SK-N-SH (cell line): ENCODE measurements at regions not wholly inside any gene's neighbourhood (a gene's known extent, or its start where the extent isn't known, plus 50 kb on each side); places are given as distances from the start of the nearest gene placed in this dataset.

Experiments
- CTCF ChIA-PET: fragments of 300-600, 350-600 bp; formaldehyde crosslinking; extraction: SDS; loops from one replicate; lab custom pipeline; 2021; lab: Yijun Ruan, JAX
- POLR2A ChIA-PET: fragments of 350-600 bp; sonication (Branson Sonifier 250); formaldehyde crosslinking; extraction: SDS; loops from one replicate; lab custom pipeline; 2020; ENCODE audit warnings: antibody characterized with exemption, inconsistent platforms; lab: Yijun Ruan, JAX
- DNase-seq: peaks from one replicate; pipeline ENCODE4 v3.0.0; 2012
- H2AFZ ChIP-seq: fragments of 200-600 bp; sonication (generic); 2 replicates; pipeline ENCODE4 v1.8.1; 2016; ENCODE audit warnings: antibody characterized with exemption, mild to moderate bottlenecking, low read depth
- H3F3A ChIP-seq: fragments of 200-600 bp; sonication (generic); replicated peaks from 2 replicates; pipeline ENCODE3; 2016; ENCODE audit warnings: antibody characterized with exemption, mild to moderate bottlenecking; ENCODE audit not compliant: insufficient read depth
- H3K27ac ChIP-seq, 2 experiments: fragments of 200-500 bp in 1 of 2; fragments of 200-600 bp in 1 of 2; sonication (Bioruptor generic) in 1 of 2; sonication (generic), shearing (Covaris generic) in 1 of 2; 2 replicates each; pipeline versions ENCODE4 v1.5.1 to v1.6.1; 2014 to 2016; ENCODE audit warnings: low read depth in 2 of 2, inconsistent platforms in 1 of 2, low read length in 1 of 2, mild to moderate bottlenecking in 1 of 2, mixed read lengths in 1 of 2
- H3K27me3 ChIP-seq: fragments of 200-600 bp; sonication (generic), shearing (Covaris generic); 2 replicates; pipeline ENCODE4 v1.6.1; 2016; ENCODE audit warnings: mixed run types; ENCODE audit not compliant: insufficient read depth
- H3K36me3 ChIP-seq, 2 experiments: fragments of 200-500 bp in 1 of 2; fragments of 200-600 bp in 1 of 2; sonication (Bioruptor generic) in 1 of 2; sonication (generic) in 1 of 2; replicated peaks in 1 of 2; 2 replicates each; pipeline versions ENCODE3 to v1.5.1; 2014 to 2016; ENCODE audit warnings: low read length in 1 of 2, mild to moderate bottlenecking in 1 of 2; ENCODE audit not compliant: insufficient read depth in 2 of 2, control insufficient read depth in 1 of 2
- H3K4me1 ChIP-seq, 2 experiments: fragments of 200-500 bp in 1 of 2; fragments of 200-600 bp in 1 of 2; sonication (Bioruptor generic) in 1 of 2; sonication (generic), shearing (Covaris generic) in 1 of 2; 2 replicates each; pipeline versions ENCODE4 v1.5.1 to v1.6.1; 2014 to 2016; ENCODE audit warnings: low read depth in 1 of 2, low read length in 1 of 2, mixed run types in 1 of 2; ENCODE audit not compliant: insufficient read depth in 2 of 2, control insufficient read depth in 1 of 2
- H3K4me2 ChIP-seq: fragments of 200-600 bp; sonication (generic), shearing (Covaris generic); 2 replicates; pipeline ENCODE4 v1.6.1; 2017; ENCODE audit warnings: mixed run types
- H3K4me3 ChIP-seq, 2 experiments: fragments of 200-500 bp in 1 of 2; fragments of 200-600 bp in 1 of 2; sonication (Bioruptor generic) in 1 of 2; sonication (generic), shearing (Covaris generic) in 1 of 2; 2 replicates each; pipeline versions ENCODE4 v1.5.1 to v1.8.1; 2014 to 2016; ENCODE audit warnings: low read depth in 2 of 2, inconsistent platforms in 1 of 2, low read length in 1 of 2, mild to moderate bottlenecking in 1 of 2, mixed read lengths in 1 of 2, moderate library complexity in 1 of 2
- H3K79me2 ChIP-seq: fragments of 200-600 bp; sonication (generic); 2 replicates; pipeline ENCODE4 v1.8.1; 2017; ENCODE audit warnings: mild to moderate bottlenecking; ENCODE audit not compliant: insufficient read depth
- H3K9ac ChIP-seq: fragments of 200-600 bp; sonication (generic); 2 replicates; pipeline ENCODE4 v1.6.1; 2017; ENCODE audit warnings: mixed run types
- H3K9me2 ChIP-seq: fragments of 200-600 bp; sonication (generic); 2 replicates; pipeline ENCODE4 v1.6.1; 2017; ENCODE audit warnings: mixed run types
- H3K9me3 ChIP-seq: fragments of 200-600 bp; sonication (generic); 2 replicates; pipeline ENCODE4 v1.6.1; 2017; ENCODE audit warnings: mixed run types, mild to moderate bottlenecking, moderate library complexity
- H4K20me1 ChIP-seq: fragments of 200-600 bp; sonication (generic); 2 replicates; pipeline ENCODE4 v1.6.1; 2017; ENCODE audit warnings: mild to moderate bottlenecking, mixed run types; ENCODE audit not compliant: insufficient read depth
- ELF1 ChIP-seq: IDR thresholded peaks from 2 replicates; pipeline ENCODE4 v1.4.0; 2012
- EP300 ChIP-seq, 2 experiments: IDR thresholded peaks; 2 replicates each; pipeline versions ENCODE4 v1.4.0 to v1.6.1; 2012; ENCODE audit warnings: borderline replicate concordance in 1 of 2, low read depth in 1 of 2, low read length in 1 of 2
- IRF3 ChIP-seq: fragments of 150-350 bp; IDR thresholded peaks from 2 replicates; pipeline ENCODE4 v1.6.1; 2016; ENCODE audit warnings: mild to moderate bottlenecking, low read depth, low read length
- JUND ChIP-seq: IDR thresholded peaks from 2 replicates; pipeline ENCODE4 v1.4.0; 2012
- MEF2A ChIP-seq: IDR thresholded peaks from 2 replicates; pipeline ENCODE4 v1.4.0; 2012; ENCODE audit warnings: low read depth, borderline replicate concordance
- MXI1 ChIP-seq: IDR thresholded peaks from 2 replicates; pipeline ENCODE4 v1.6.1; 2012; ENCODE audit warnings: mild to moderate bottlenecking, low read depth, low read length, improper control_type of control experiment
- NFIC ChIP-seq: IDR thresholded peaks from 2 replicates; pipeline ENCODE4 v1.4.0; 2012; ENCODE audit warnings: borderline replicate concordance
- NRF1 ChIP-seq: IDR thresholded peaks from 2 replicates; pipeline ENCODE4 v1.6.1; 2012; ENCODE audit warnings: low read depth, mild to moderate bottlenecking, low read length
- RAD21 ChIP-seq: IDR thresholded peaks from 2 replicates; pipeline ENCODE4 v1.6.1; 2012; ENCODE audit warnings: mild to moderate bottlenecking, low read length
- RXRA ChIP-seq: IDR thresholded peaks from 2 replicates; pipeline ENCODE4 v1.4.0; 2012; ENCODE audit warnings: low read depth, mild to moderate bottlenecking, borderline replicate concordance
- SIN3A ChIP-seq: IDR thresholded peaks from 2 replicates; pipeline ENCODE4 v1.6.1; 2012; ENCODE audit warnings: low read depth, mild to moderate bottlenecking, low read length, moderate library complexity, borderline replicate concordance
- TAF1 ChIP-seq: IDR thresholded peaks from 2 replicates; pipeline ENCODE4 v1.6.1; 2012; ENCODE audit warnings: low read depth, mild to moderate bottlenecking, low read length, moderate library complexity, borderline replicate concordance
- TCF12 ChIP-seq: IDR thresholded peaks from 2 replicates; pipeline ENCODE4 v1.4.0; 2012
- TEAD4 ChIP-seq: IDR thresholded peaks from 2 replicates; pipeline ENCODE4 v1.4.0; 2012; ENCODE audit warnings: mild to moderate bottlenecking, borderline replicate concordance; ENCODE audit not compliant: insufficient read depth
- WGBS: methylation state at CpG from one replicate; pipeline ENCODE4 v1.1.6; 2017; ENCODE audit warnings: low lambda C conversion rate; 5-methylcytosine and 5-hydroxymethylcytosine counted together
- TF ChIP-seq, protein P1 (sequence below): IDR thresholded peaks from 2 replicates; pipeline ENCODE4 v1.4.0; 2012; ENCODE audit warnings: low read depth, borderline replicate concordance
- TF ChIP-seq, protein P2 (sequence below): IDR thresholded peaks from 2 replicates; pipeline ENCODE4 v1.4.0; 2012; ENCODE audit warnings: low read depth, borderline replicate concordance
- TF ChIP-seq, protein P3 (sequence below): fragments of 200-600 bp; sonication (generic); IDR thresholded peaks from 2 replicates; pipeline ENCODE4 v1.6.1; 2017; ENCODE audit warnings: antibody characterized with exemption, mild to moderate bottlenecking, moderate library complexity
- TF ChIP-seq, protein P4 (sequence below): IDR thresholded peaks from 2 replicates; pipeline ENCODE4 v1.6.1; 2012; ENCODE audit warnings: mild to moderate bottlenecking, low read depth, low read length, moderate library complexity

GRCh38 chr12:25734529-25735180, 181.6 kb upstream of the LMNTD1 start:
- Histone ChIP-seq H2AFZ (no peak overlapping the region), H3K27ac (no peak overlapping the region), H3K9me3 (no peaks in the 10 kb centered on the region), H3K9ac (no peak overlapping the region), H4K20me1 (no peaks in the 10 kb centered on the region), H3K9me2 (no peaks in the 10 kb centered on the region), H3K36me3 (no peaks in the 10 kb centered on the region), H3K4me2 (no peak overlapping the region), H3F3A (no peaks in the 10 kb centered on the region), H3K4me3 (no peak overlapping the region), H3K27me3 (no peaks in the 10 kb centered on the region), H3K4me1 (no peaks in the 10 kb centered on the region), H3K79me2 (no peaks in the 10 kb centered on the region)
- no peak for DNase-seq
- ChIA-PET POLR2A (no interaction called here), CTCF (no interaction called here)
- WGBS, result 72% methylated on average over 1 of the region's 1 CpG
- no peak for TF ChIP-seq NFIC
- TF ChIP-seq, protein P1, sequence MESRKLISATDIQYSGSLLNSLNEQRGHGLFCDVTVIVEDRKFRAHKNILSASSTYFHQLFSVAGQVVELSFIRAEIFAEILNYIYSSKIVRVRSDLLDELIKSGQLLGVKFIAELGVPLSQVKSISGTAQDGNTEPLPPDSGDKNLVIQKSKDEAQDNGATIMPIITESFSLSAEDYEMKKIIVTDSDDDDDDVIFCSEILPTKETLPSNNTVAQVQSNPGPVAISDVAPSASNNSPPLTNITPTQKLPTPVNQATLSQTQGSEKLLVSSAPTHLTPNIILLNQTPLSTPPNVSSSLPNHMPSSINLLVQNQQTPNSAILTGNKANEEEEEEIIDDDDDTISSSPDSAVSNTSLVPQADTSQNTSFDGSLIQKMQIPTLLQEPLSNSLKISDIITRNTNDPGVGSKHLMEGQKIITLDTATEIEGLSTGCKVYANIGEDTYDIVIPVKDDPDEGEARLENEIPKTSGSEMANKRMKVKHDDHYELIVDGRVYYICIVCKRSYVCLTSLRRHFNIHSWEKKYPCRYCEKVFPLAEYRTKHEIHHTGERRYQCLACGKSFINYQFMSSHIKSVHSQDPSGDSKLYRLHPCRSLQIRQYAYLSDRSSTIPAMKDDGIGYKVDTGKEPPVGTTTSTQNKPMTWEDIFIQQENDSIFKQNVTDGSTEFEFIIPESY, result no peak
- no peak for TF ChIP-seq TEAD4
- TF ChIP-seq SIN3A, result no peak
- no peak for TF ChIP-seq NRF1
- TF ChIP-seq IRF3, result no peak
- TF ChIP-seq, protein P2, sequence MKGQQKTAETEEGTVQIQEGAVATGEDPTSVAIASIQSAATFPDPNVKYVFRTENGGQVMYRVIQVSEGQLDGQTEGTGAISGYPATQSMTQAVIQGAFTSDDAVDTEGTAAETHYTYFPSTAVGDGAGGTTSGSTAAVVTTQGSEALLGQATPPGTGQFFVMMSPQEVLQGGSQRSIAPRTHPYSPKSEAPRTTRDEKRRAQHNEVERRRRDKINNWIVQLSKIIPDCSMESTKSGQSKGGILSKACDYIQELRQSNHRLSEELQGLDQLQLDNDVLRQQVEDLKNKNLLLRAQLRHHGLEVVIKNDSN, result no peak
- TF ChIP-seq, protein P3, sequence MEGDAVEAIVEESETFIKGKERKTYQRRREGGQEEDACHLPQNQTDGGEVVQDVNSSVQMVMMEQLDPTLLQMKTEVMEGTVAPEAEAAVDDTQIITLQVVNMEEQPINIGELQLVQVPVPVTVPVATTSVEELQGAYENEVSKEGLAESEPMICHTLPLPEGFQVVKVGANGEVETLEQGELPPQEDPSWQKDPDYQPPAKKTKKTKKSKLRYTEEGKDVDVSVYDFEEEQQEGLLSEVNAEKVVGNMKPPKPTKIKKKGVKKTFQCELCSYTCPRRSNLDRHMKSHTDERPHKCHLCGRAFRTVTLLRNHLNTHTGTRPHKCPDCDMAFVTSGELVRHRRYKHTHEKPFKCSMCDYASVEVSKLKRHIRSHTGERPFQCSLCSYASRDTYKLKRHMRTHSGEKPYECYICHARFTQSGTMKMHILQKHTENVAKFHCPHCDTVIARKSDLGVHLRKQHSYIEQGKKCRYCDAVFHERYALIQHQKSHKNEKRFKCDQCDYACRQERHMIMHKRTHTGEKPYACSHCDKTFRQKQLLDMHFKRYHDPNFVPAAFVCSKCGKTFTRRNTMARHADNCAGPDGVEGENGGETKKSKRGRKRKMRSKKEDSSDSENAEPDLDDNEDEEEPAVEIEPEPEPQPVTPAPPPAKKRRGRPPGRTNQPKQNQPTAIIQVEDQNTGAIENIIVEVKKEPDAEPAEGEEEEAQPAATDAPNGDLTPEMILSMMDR, result no peak
- TF ChIP-seq MXI1, result no peak

DNA sequence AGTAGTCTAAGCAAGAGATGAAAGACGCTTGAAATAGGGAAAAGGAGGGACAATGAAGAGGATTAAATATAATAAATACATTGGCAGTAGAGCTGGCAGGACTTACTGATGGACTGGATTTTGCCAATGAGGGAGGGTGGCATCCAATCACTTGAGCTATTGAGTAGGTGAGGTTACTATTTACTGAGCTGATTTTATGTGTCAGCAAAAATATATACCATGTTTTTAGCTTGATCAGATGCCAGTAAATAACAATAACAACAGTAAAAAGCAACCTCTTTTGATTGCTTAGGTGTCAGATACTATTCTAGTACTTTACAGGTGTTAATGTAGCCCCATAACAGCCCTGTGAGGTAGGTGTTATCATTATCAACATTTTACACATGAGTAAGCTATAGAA, 187.5 kb upstream of the LMNTD1 start:
- H3K36me3 ChIP-seq, result no peaks in the 10 kb centered on the region
- no peaks in the 10 kb centered on the region for H3K9me2 ChIP-seq
- H3K4me2 ChIP-seq, result no peak overlapping the region
- H2AFZ ChIP-seq, result no peak overlapping the region
- H3F3A ChIP-seq, result no peaks in the 10 kb centered on the region
- H3K4me3 ChIP-seq, result no peak overlapping the region
- H3K79me2 ChIP-seq, result no peaks in the 10 kb centered on the region
- no peaks in the 10 kb centered on the region for H4K20me1 ChIP-seq
- no peak overlapping the region for H3K27ac ChIP-seq
- H3K27me3 ChIP-seq, result no peaks in the 10 kb centered on the region
- WGBS, result 94% methylated on average over 1 of the region's 1 CpG
- H3K9me3 ChIP-seq, result no peaks in the 10 kb centered on the region
- peaks cover 0 to 2% of the 10 kb centered on the region in 2 experiments; a peak in 2 of 4 replicates for H3K4me1 ChIP-seq
- ChIA-PET CTCF (interaction anchor here (1.8 kb wide), 1 partner anchor 16 kb away, joined by 4 read pairs; no protein-coding TSS in a partner anchor), POLR2A (no interaction called here)
- no peak for DNase-seq
- no peak overlapping the region for H3K9ac ChIP-seq
- TF ChIP-seq NFIC (no peak), TAF1 (no peak), RXRA (no peak), JUND (no peak), ELF1 (no peak), RAD21 (no peak), MEF2A (no peak), TCF12 (no peak), EP300 (IDR thresholded peaks at IDR 0.05; ENCODE audit: borderline replicate concordance in 1 of 2, low read depth in 1 of 2, low read length in 1 of 2) (no peak)
- TF ChIP-seq, protein P4, sequence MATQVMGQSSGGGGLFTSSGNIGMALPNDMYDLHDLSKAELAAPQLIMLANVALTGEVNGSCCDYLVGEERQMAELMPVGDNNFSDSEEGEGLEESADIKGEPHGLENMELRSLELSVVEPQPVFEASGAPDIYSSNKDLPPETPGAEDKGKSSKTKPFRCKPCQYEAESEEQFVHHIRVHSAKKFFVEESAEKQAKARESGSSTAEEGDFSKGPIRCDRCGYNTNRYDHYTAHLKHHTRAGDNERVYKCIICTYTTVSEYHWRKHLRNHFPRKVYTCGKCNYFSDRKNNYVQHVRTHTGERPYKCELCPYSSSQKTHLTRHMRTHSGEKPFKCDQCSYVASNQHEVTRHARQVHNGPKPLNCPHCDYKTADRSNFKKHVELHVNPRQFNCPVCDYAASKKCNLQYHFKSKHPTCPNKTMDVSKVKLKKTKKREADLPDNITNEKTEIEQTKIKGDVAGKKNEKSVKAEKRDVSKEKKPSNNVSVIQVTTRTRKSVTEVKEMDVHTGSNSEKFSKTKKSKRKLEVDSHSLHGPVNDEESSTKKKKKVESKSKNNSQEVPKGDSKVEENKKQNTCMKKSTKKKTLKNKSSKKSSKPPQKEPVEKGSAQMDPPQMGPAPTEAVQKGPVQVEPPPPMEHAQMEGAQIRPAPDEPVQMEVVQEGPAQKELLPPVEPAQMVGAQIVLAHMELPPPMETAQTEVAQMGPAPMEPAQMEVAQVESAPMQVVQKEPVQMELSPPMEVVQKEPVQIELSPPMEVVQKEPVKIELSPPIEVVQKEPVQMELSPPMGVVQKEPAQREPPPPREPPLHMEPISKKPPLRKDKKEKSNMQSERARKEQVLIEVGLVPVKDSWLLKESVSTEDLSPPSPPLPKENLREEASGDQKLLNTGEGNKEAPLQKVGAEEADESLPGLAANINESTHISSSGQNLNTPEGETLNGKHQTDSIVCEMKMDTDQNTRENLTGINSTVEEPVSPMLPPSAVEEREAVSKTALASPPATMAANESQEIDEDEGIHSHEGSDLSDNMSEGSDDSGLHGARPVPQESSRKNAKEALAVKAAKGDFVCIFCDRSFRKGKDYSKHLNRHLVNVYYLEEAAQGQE, result no peak
